Chondrocyte (in vitro differentiated cells): ENCODE measurements at regions not wholly inside any gene's neighbourhood (a gene's known extent, or its start where the extent isn't known, plus 50 kb on each side); places are given as distances from the start of the nearest gene placed in this dataset.
"Not testable (repeated sequence)": the region's sequence is repeated elsewhere in the genome, so short reads cannot be mapped to it uniquely, and the experiment has no call there.

ENCODE experiments used
- DNase-seq: peaks from one replicate; pipeline ENCODE4 v3.0.0; 2021; ENCODE audit warnings: mixed read lengths, low spot score
- H3K27ac Mint-ChIP-seq: one replicate; pipeline ENCODE4 v1.8.0; 2021; ENCODE audit warnings: mild to moderate bottlenecking, moderate library complexity, mixed read lengths; ENCODE audit not compliant: unreplicated experiment
- H3K27me3 Mint-ChIP-seq: 2 replicates; pipeline ENCODE4 v1.8.0; 2021; ENCODE audit warnings: low read depth, mixed read lengths
- H3K36me3 Mint-ChIP-seq: 2 replicates; pipeline ENCODE4 v1.8.0; 2021; ENCODE audit warnings: low read depth, mixed read lengths
- H3K4me1 Mint-ChIP-seq: 2 replicates; pipeline ENCODE4 v1.8.0; 2021; ENCODE audit warnings: low read depth, mild to moderate bottlenecking, mixed read lengths
- H3K4me3 Mint-ChIP-seq: one replicate; pipeline ENCODE4 v1.8.0; 2021; ENCODE audit warnings: mild to moderate bottlenecking, moderate library complexity, mixed read lengths; ENCODE audit not compliant: unreplicated experiment
- H3K9me3 Mint-ChIP-seq: 2 replicates; pipeline ENCODE4 v1.8.0; 2021; ENCODE audit warnings: low read depth, mixed read lengths
- CTCF ChIP-seq: fragments of 200-600 bp; sonication (generic); IDR thresholded peaks from 2 replicates; pipeline ENCODE4 v1.5.0; 2021; ENCODE audit warnings: antibody characterized with exemption, mild to moderate bottlenecking, moderate library complexity

GRCh38 chr1:228648647-228649383 is 86.5 kb upstream of the RHOU start:
- Mint-ChIP-seq H3K36me3 (no peaks in the 10 kb centered on the region), H3K4me1 (peaks cover 30% of the 10 kb centered on the region), H3K27ac (peak overlapping the region; percentile 99), H3K9me3 (no peaks in the 10 kb centered on the region), H3K4me3 (peak overlapping the region; percentile 89), H3K27me3 (no peaks in the 10 kb centered on the region)
- TF ChIP-seq CTCF, result no peak
- no peak for DNase-seq

GRCh38 chr1:228650141-228650540 is 85.1 kb upstream of the RHOU start:
- Mint-ChIP-seq H3K9me3 (no peaks in the 10 kb centered on the region), H3K36me3 (no peaks in the 10 kb centered on the region), H3K4me1 (peaks cover 33% of the 10 kb centered on the region), H3K27me3 (no peaks in the 10 kb centered on the region), H3K4me3 (no peak overlapping the region), H3K27ac (no peak overlapping the region)
- no peak for TF ChIP-seq CTCF
- DNase-seq, result no peak

GRCh38 chr1:228650946-228651345 is 84.3 kb upstream of the RHOU start:
- H3K4me3 Mint-ChIP-seq, result no peak overlapping the region
- peaks cover 33% of the 10 kb centered on the region for H3K4me1 Mint-ChIP-seq
- DNase-seq, result no peak
- H3K9me3 Mint-ChIP-seq, result no peaks in the 10 kb centered on the region
- H3K36me3 Mint-ChIP-seq, result no peaks in the 10 kb centered on the region
- no peak for TF ChIP-seq CTCF
- no peak overlapping the region for H3K27ac Mint-ChIP-seq
- H3K27me3 Mint-ChIP-seq, result no peaks in the 10 kb centered on the region

- Mint-ChIP-seq H3K36me3 (no peaks in the 10 kb centered on the region), H3K9me3 (no peaks in the 10 kb centered on the region), H3K27me3 (no peaks in the 10 kb centered on the region), H3K27ac (no peak overlapping the region), H3K4me1 (peaks cover 28% of the 10 kb centered on the region), H3K4me3 (no peak overlapping the region)
- no peak for DNase-seq
- TF ChIP-seq CTCF, result no peak
These were observed 83.2 kb upstream of the RHOU start for GRCh38 chr1:228652116-228652515.

- not testable (repeated sequence) for H3K36me3 Mint-ChIP-seq, H3K27me3 Mint-ChIP-seq, H3K4me3 Mint-ChIP-seq, H3K27ac Mint-ChIP-seq, H3K9me3 Mint-ChIP-seq, DNase-seq
- H3K4me1 Mint-ChIP-seq, result peaks cover 21% of the 10 kb centered on the region
These were observed 82.2 kb upstream of the RHOU start for GRCh38 chr1:228653057-228653456.

- Mint-ChIP-seq H3K9me3 (no peaks in the 10 kb centered on the region), H3K4me1 (peaks cover 14% of the 10 kb centered on the region), H3K4me3 (no peak overlapping the region), H3K27me3 (no peaks in the 10 kb centered on the region), H3K27ac (no peak overlapping the region), H3K36me3 (no peaks in the 10 kb centered on the region)
- no peak for TF ChIP-seq CTCF
- DNase-seq, result no peak
These were observed 81.5 kb upstream of the RHOU start for GRCh38 chr1:228653748-228654147.
